ENCODE measurements at regions not wholly inside any gene's neighbourhood (a gene's known extent, or its start where the extent isn't known, plus 50 kb on each side); places are given as distances from the start of the nearest gene placed in this dataset.
"Not testable (repeated sequence)": the region's sequence is repeated elsewhere in the genome, so short reads cannot be mapped to it uniquely, and the experiment has no call there.

- no peaks in the 10 kb centered on the region for H3K9me3 ChIP-seq
- no peaks in the 10 kb centered on the region for H3K4me1 ChIP-seq
- H3K4me3 ChIP-seq: no peak overlapping the region
- WGBS, 2 donors: 89% methylated on average over 3 of the region's 3 CpGs
- H3K27me3 ChIP-seq: no peaks in the 10 kb centered on the region
- TF ChIP-seq POLR2A (IDR thresholded peaks at IDR 0.05) (no peak), CTCF (IDR thresholded peaks at IDR 0.05) (no peak)
- no peaks in the 10 kb centered on the region for H3K36me3 ChIP-seq (ENCODE audit: low read depth, missing control alignments)
- no peak for DNase-seq
- no peak overlapping the region for H3K27ac ChIP-seq
- intact Hi-C loops (cut with DNase I; ENCODE audit: low total_unique reads): no loop called here
Measured at GRCh38 chr6:25154034-25154596, 125.1 kb upstream of the CARMIL1 start.

GRCh38 chr6:25155211-25155610, 124.0 kb upstream of the CARMIL1 start:
- H3K4me1 ChIP-seq: no peaks in the 10 kb centered on the region
- TF ChIP-seq POLR2A (IDR thresholded peaks at IDR 0.05) (no peak), CTCF (IDR thresholded peaks at IDR 0.05) (no peak)
- H3K27me3 ChIP-seq: no peaks in the 10 kb centered on the region
- H3K27ac ChIP-seq: no peak overlapping the region
- H3K4me3 ChIP-seq: no peak overlapping the region
- 72 to 88% methylated on average over 3 of the region's 3 CpGs for WGBS, 2 donors
- no peaks in the 10 kb centered on the region for H3K9me3 ChIP-seq
- H3K36me3 ChIP-seq (ENCODE audit: low read depth, missing control alignments): no peaks in the 10 kb centered on the region
- intact Hi-C loops (cut with DNase I; ENCODE audit: low total_unique reads): no loop called here
- DNase-seq: no peak

- no peaks in the 10 kb centered on the region for H3K4me1 ChIP-seq
- H3K27me3 ChIP-seq: no peaks in the 10 kb centered on the region
- TF ChIP-seq POLR2A (IDR thresholded peaks at IDR 0.05): no peak
- TF ChIP-seq CTCF (IDR thresholded peaks at IDR 0.05): no peak
- no peak overlapping the region for H3K27ac ChIP-seq
- no peaks in the 10 kb centered on the region for H3K9me3 ChIP-seq
- intact Hi-C loops (cut with DNase I; ENCODE audit: low total_unique reads): no loop called here
- H3K36me3 ChIP-seq (ENCODE audit: low read depth, missing control alignments): no peaks in the 10 kb centered on the region
- WGBS, 2 donors: 82 to 100% methylated on average over 1 of the region's 1 CpG
- H3K4me3 ChIP-seq: no peak overlapping the region
- DNase-seq: no peak
Measured at GRCh38 chr6:25156123-25156522, 123.1 kb upstream of the CARMIL1 start.

GRCh38 chr6:25157183-25157582, 122.0 kb upstream of the CARMIL1 start:
- no peaks in the 10 kb centered on the region for H3K9me3 ChIP-seq
- no peak overlapping the region for H3K4me3 ChIP-seq
- no peak for TF ChIP-seq CTCF (IDR thresholded peaks at IDR 0.05)
- TF ChIP-seq POLR2A (IDR thresholded peaks at IDR 0.05): no peak
- no peaks in the 10 kb centered on the region for H3K27me3 ChIP-seq
- H3K36me3 ChIP-seq (ENCODE audit: low read depth, missing control alignments): no peaks in the 10 kb centered on the region
- WGBS, 2 donors: 87% methylated on average over 7 of the region's 7 CpGs
- DNase-seq: no peak
- no peak overlapping the region for H3K27ac ChIP-seq
- H3K4me1 ChIP-seq: no peaks in the 10 kb centered on the region
- intact Hi-C loops (cut with DNase I; ENCODE audit: low total_unique reads): no loop called here

- WGBS, 2 donors: 88 to 92% methylated on average over 5 of the region's 5 CpGs
- Histone ChIP-seq H3K9me3 (no peaks in the 10 kb centered on the region), H3K4me1 (no peaks in the 10 kb centered on the region), H3K4me3 (no peak overlapping the region), H3K27me3 (no peaks in the 10 kb centered on the region), H3K36me3 (ENCODE audit: low read depth, missing control alignments) (no peaks in the 10 kb centered on the region), H3K27ac (no peak overlapping the region)
- DNase-seq: no peak
- TF ChIP-seq POLR2A (IDR thresholded peaks at IDR 0.05) (no peak), CTCF (IDR thresholded peaks at IDR 0.05) (no peak)
- intact Hi-C loops (cut with DNase I; ENCODE audit: low total_unique reads): no loop called here
Measured at GRCh38 chr6:25157842-25158241, 121.3 kb upstream of the CARMIL1 start.

- H3K27me3 ChIP-seq; H3K27ac ChIP-seq; H3K9me3 ChIP-seq; H3K4me3 ChIP-seq; intact Hi-C loops (cut with DNase I; ENCODE audit: low total_unique reads); DNase-seq; H3K36me3 ChIP-seq (ENCODE audit: low read depth, missing control alignments); H3K4me1 ChIP-seq: not testable (repeated sequence)
Measured at GRCh38 chr6:25160134-25160533, 119.0 kb upstream of the CARMIL1 start.
